LNCaP clone FGC (cell line): ENCODE measurements at regions not wholly inside any gene's neighbourhood (a gene's known extent, or its start where the extent isn't known, plus 50 kb on each side); places are given as distances from the start of the nearest gene placed in this dataset.

ENCODE experiments used
- DNase-seq: peaks from one replicate; pipeline ENCODE4 v3.0.0-alpha.2; 2011; ENCODE audit warnings: low read depth
- H3K4me3 ChIP-seq: 2 replicates; pipeline ENCODE4 v1.5.1; 2011; ENCODE audit warnings: mild to moderate bottlenecking, low read depth, low read length, control low read depth
- TF ChIP-seq, protein P1 (sequence below): IDR thresholded peaks from 2 replicates; pipeline ENCODE4 v1.5.1; 2012; ENCODE audit warnings: mild to moderate bottlenecking; ENCODE audit not compliant: control insufficient read depth, insufficient read depth; ENCODE audit errors: extremely low read depth

DNA sequence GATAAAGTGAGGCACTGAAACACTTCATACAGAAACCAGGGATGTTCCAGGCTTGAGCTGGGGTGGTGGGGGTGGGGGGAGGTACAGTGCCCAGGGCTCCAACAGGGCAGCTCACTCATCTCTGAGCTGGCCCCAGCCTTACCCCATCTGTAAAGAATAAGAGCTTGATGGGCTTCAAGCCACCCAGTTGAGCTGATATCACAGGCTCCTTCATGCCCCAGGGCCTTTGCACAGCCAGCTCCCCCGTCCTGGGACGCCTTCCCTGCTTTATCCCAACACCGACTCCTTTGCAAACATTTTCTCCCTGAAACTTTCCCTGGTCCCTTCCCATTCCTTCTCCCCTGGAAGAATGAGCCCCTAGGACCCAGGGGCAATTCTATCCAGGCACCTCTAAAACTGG, 261.7 kb downstream of the PARN start:
- no peak overlapping the region for H3K4me3 ChIP-seq

DNA sequence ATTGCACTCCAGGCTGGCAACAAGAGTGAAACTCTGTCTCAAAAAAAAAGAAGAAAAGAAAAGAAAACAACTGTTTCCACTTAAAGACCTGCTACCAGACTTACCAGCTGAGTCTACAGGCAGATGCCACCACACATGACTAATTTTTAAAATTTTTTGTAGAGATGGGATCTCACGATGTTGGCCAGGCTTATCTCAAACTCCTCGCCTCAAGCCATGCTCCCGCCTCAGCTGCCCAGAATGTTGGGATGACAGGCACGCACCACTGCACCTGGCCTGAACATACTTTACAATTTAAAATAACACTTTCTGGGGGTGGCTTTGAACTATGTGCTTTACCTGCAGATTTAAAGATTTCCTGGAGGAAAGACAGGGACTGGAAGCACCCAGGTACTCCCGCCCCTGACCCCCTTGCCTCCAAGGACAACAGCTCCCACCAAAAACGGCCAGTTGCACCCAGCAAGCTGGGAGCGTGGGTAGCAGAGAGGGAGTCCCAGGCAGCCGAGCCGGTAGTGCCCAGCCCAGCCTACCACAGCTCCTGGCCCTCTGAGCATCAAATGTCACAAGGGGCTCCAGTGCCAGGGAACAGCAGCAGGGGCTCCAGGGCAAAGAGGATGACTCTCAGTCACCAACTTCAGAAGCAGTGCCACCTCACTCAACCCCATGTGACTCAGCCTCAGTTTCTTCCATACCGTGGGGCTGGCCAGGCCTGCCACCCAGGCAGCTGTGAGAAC, 262.9 kb downstream of the PARN start:
- TF ChIP-seq, protein P1, sequence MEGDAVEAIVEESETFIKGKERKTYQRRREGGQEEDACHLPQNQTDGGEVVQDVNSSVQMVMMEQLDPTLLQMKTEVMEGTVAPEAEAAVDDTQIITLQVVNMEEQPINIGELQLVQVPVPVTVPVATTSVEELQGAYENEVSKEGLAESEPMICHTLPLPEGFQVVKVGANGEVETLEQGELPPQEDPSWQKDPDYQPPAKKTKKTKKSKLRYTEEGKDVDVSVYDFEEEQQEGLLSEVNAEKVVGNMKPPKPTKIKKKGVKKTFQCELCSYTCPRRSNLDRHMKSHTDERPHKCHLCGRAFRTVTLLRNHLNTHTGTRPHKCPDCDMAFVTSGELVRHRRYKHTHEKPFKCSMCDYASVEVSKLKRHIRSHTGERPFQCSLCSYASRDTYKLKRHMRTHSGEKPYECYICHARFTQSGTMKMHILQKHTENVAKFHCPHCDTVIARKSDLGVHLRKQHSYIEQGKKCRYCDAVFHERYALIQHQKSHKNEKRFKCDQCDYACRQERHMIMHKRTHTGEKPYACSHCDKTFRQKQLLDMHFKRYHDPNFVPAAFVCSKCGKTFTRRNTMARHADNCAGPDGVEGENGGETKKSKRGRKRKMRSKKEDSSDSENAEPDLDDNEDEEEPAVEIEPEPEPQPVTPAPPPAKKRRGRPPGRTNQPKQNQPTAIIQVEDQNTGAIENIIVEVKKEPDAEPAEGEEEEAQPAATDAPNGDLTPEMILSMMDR, result no peak
- no peak for DNase-seq
- H3K4me3 ChIP-seq, result no peak overlapping the region

More for the DNA sequence above, 261.7 kb downstream of the PARN start:
- TF ChIP-seq, protein P1, result no peak
- DNase-seq, result no peak

DNA sequence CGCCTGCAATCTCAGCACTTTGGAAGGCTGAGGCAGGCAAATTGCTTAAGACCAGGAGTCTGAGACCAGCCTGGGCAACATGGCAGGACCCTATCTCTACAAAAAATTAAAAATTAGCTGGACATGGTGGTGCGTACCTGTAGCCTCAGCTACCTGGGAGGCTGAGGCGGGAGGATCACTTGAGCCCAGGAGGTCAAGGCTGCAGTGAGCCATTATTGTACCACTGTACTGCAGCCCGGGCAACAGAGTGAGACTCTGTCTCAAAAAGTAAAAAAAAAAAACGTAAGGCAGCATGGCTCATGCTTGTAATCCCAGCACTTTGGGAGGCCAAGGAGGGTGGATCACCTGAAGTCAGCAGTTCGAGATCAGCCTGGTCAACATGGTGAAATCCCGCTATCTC, 263.6 kb downstream of the PARN start:
- no peak overlapping the region for H3K4me3 ChIP-seq
- TF ChIP-seq, protein P1, result no peak
- no peak for DNase-seq

DNA sequence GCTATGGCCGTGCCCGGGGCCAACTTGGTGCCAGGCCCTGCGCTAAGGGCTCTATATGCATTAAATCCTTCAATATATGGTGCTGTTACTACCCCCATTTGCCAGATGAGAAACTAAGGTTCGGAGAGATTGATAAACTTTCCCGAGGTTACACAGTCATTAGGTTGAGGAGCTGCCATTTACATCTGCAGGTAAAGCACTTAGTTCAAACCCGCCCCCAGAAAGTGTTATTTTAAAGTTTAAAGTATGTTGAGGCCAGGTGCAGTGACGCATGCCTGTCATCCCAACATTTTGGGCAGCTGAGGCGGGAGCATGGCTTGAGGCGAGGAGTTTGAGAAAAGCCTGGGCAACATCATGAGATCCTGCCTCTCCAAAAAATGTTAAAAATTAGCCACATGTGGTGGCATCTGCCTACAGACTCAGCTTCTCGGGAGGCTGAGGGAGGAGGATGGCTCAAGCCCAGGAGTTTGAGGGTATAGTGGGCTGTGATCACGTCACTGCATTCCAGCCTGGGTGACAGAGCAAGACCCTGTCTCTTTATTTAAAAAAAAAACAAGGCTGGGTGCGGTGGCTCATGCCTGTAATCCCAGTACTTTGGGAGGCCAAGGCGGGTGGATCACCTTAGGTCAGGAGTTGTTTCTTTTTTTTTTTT, 264.7 kb downstream of the PARN start:
- no peak for DNase-seq
- no peak overlapping the region for H3K4me3 ChIP-seq
- TF ChIP-seq, protein P1, result no peak

DNA sequence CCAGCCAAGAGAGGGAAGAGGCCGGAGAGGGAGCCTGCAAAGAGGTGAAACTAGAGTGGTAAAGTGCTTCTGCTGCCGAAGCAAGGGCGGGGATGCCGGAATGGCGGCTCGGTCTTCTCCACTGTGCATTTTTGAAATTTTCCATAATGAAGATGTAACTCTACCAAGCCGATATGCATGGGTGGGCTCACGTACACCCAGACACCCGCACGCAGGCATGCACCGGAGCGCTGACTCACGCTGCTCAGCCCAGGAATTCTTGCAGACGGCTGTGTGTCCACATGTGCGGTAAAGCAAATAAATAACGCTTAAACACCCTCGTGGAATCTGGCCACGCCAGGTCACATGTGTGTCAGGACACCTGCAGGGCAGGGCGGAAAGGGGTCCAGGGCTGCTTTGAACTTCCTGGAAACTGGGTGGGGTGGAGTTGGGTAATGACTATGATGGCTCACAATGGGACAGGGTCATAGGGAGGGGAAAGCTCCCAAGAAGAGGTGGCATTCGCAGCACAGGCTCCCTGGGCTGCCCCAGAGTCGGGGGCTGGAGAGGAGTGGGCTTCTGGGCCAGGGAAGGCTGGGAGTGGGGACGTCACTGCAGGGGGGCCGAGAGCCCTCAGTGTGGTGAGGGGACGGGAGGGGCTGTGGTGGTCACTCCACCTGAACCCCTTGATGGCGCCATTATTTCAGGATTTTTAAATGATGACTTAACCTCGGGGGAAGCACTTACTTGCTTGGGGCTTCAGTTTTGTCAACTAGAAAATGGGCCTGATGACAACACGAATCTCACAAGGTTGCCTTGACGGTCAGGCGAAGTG, 265.5 kb downstream of the PARN start:
- DNase-seq, result no peak
- TF ChIP-seq, protein P1, result no peak
- H3K4me3 ChIP-seq, result no peak overlapping the region

DNA sequence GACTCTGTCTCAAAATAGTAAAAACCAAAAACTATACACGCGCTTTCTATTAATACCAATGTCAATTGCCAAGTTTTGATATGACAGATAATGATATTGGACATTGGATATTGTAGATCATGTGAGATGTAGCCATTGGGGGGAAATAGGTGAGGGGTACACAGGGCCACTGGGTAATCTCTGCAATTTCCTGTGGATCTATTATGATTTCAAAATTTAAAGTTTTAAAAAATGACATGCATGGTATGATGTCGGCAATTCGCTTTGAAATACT, 266.0 kb downstream of the PARN start:
- TF ChIP-seq, protein P1, result no peak
- DNase-seq, result no peak
- H3K4me3 ChIP-seq, result no peak overlapping the region
